ENCODE measurements at regions not wholly inside any gene's neighbourhood (a gene's known extent, or its start where the extent isn't known, plus 50 kb on each side); places are given as distances from the start of the nearest gene placed in this dataset.

- Histone ChIP-seq H3K9ac (ENCODE audit: low read length) (no peak overlapping the region), H2AFZ (ENCODE audit: low read depth, low read length) (no peak overlapping the region), H3K27ac (ENCODE audit: low read length) (no peak overlapping the region), H3K9me3 (ENCODE audit: low read length) (no peaks in the 10 kb centered on the region), H3K36me3 (ENCODE audit: insufficient read depth, low read length) (no peaks in the 10 kb centered on the region), H3K9me2 (ENCODE audit: insufficient read depth, low read length) (no peaks in the 10 kb centered on the region), H3K79me2 (replicated peaks; ENCODE audit: insufficient read depth, low read length) (no peaks in the 10 kb centered on the region), H3F3A (ENCODE audit: insufficient read depth, low read length, poor library complexity, severe bottlenecking) (no peaks in the 10 kb centered on the region), H4K20me1 (ENCODE audit: insufficient read depth) (no peaks in the 10 kb centered on the region), H3K4me2 (ENCODE audit: low read length) (no peak overlapping the region), H3K27me3 (ENCODE audit: insufficient read depth, low read depth, low read length) (no peaks in the 10 kb centered on the region), H3K4me3 (ENCODE audit: low read length) (no peak overlapping the region)
- TF ChIP-seq SMC3 (conservative IDR thresholded peaks at IDR 0.05; ENCODE audit: poor library complexity) = no peak
- no peak for TF ChIP-seq POLR2AphosphoS5 (IDR thresholded peaks at IDR 0.05)
- no peak for TF ChIP-seq REST (IDR thresholded peaks at IDR 0.05; ENCODE audit: borderline replicate concordance)
- TF ChIP-seq MXI1 (conservative IDR thresholded peaks at IDR 0.05; ENCODE audit: poor library complexity, severe bottlenecking) = no peak
- TF ChIP-seq EP300 (conservative IDR thresholded peaks at IDR 0.05; ENCODE audit: poor library complexity, severe bottlenecking) = no peak
- TF ChIP-seq TAF1 (IDR thresholded peaks at IDR 0.05; ENCODE audit: low read depth) = no peak
- TF ChIP-seq RAD21 (conservative IDR thresholded peaks at IDR 0.05) = no peak
- no peak for TF ChIP-seq CTCF (IDR thresholded peaks at IDR 0.05; ENCODE audit: poor library complexity, severe bottlenecking)
- TF ChIP-seq EZH2 (IDR thresholded peaks at IDR 0.05; ENCODE audit: borderline replicate concordance, insufficient read depth, low read length, poor library complexity, severe bottlenecking) = no peak
Measured at GRCh38 chr2:200180943-200181342, 125.5 kb upstream of the SPATS2L start.

GRCh38 chr2:200181755-200182154 is 124.7 kb upstream of the SPATS2L start:
- H3K4me2 ChIP-seq (ENCODE audit: low read length) = no peak overlapping the region
- no peaks in the 10 kb centered on the region for H3K9me3 ChIP-seq (ENCODE audit: low read length)
- H3K27ac ChIP-seq (ENCODE audit: low read length) = no peak overlapping the region
- H2AFZ ChIP-seq (ENCODE audit: low read depth, low read length) = no peak overlapping the region
- no peak overlapping the region for H3K4me3 ChIP-seq (ENCODE audit: low read length)
- no peaks in the 10 kb centered on the region for H3K36me3 ChIP-seq (ENCODE audit: insufficient read depth, low read length)
- no peaks in the 10 kb centered on the region for H3K27me3 ChIP-seq (ENCODE audit: insufficient read depth, low read depth, low read length)
- no peaks in the 10 kb centered on the region for H3K9me2 ChIP-seq (ENCODE audit: insufficient read depth, low read length)
- no peaks in the 10 kb centered on the region for H3F3A ChIP-seq (ENCODE audit: insufficient read depth, low read length, poor library complexity, severe bottlenecking)
- no peaks in the 10 kb centered on the region for H3K79me2 ChIP-seq (replicated peaks; ENCODE audit: insufficient read depth, low read length)
- H4K20me1 ChIP-seq (ENCODE audit: insufficient read depth) = no peaks in the 10 kb centered on the region
- H3K9ac ChIP-seq (ENCODE audit: low read length) = no peak overlapping the region
- no peak for TF ChIP-seq RAD21 (conservative IDR thresholded peaks at IDR 0.05)
- TF ChIP-seq REST (IDR thresholded peaks at IDR 0.05; ENCODE audit: borderline replicate concordance) = no peak
- no peak for TF ChIP-seq EZH2 (IDR thresholded peaks at IDR 0.05; ENCODE audit: borderline replicate concordance, insufficient read depth, low read length, poor library complexity, severe bottlenecking)
- no peak for TF ChIP-seq SMC3 (conservative IDR thresholded peaks at IDR 0.05; ENCODE audit: poor library complexity)
- TF ChIP-seq POLR2AphosphoS5 (IDR thresholded peaks at IDR 0.05) = no peak
- TF ChIP-seq MXI1 (conservative IDR thresholded peaks at IDR 0.05; ENCODE audit: poor library complexity, severe bottlenecking) = no peak
- TF ChIP-seq CTCF (IDR thresholded peaks at IDR 0.05; ENCODE audit: poor library complexity, severe bottlenecking) = no peak
- TF ChIP-seq EP300 (conservative IDR thresholded peaks at IDR 0.05; ENCODE audit: poor library complexity, severe bottlenecking) = no peak
- TF ChIP-seq TAF1 (IDR thresholded peaks at IDR 0.05; ENCODE audit: low read depth) = no peak

All from neural cell (in vitro differentiated cells).